GM18867 (cell line): ENCODE measurements at regions not wholly inside any gene's neighbourhood (a gene's known extent, or its start where the extent isn't known, plus 50 kb on each side); places are given as distances from the start of the nearest gene placed in this dataset.

Source experiments
- ATAC-seq: cut with Tn5 transposase; IDR thresholded peaks from one replicate; pipeline ENCODE4 v1.9.1; 2021; ENCODE audit warnings: mild to moderate bottlenecking, moderate library complexity; ENCODE audit not compliant: unreplicated experiment

DNA sequence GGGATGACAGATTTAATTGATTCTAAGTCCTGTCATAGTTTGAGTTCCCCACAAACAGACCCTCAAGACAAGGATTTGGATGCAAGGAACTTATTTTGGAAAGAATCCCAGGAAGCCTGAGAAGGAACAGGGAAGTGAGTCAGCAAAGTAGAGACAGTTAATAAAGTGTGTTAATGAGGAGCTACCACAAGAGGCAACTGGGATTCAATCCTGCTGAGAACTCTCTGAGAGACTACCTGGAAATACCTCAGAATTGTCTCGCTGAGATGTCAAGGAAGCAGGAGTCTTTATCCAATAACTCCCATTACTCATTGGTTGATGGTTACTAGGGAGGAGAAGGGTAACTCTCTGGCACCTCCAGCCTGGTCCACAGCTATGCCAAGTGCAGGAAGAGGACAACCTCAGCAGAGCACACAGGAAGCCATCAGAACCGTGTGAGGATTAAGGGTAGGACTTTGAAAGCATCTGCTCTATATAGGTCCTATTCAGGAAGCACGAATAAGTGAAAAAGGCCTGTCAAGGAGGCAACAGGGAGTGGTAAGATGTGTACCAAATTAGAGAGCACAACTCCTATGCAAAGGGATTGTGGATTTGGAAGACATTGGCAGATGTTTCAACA lies 311.1 kb upstream of the KCNH8 start:
- ATAC-seq = no peak

DNA sequence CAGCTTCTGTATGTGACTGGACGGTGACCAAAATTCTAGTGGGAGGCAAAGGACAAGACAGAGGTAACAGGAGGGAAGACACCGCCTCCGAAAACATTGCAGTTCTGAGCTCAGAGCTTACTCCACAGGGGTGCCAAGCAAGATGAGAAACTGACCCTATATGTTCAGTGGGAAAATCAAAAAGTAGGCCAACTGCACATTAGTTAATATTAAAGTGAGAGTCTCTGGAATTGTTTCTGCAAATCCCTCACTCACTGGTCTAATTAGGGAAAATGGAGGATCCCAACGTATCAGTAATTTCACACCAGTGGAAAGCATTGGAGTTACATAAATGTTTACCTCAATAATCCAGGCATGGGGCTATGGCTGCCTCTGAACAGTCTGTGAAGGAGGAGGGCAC lies 313.3 kb upstream of the KCNH8 start:
- no peak for ATAC-seq

DNA sequence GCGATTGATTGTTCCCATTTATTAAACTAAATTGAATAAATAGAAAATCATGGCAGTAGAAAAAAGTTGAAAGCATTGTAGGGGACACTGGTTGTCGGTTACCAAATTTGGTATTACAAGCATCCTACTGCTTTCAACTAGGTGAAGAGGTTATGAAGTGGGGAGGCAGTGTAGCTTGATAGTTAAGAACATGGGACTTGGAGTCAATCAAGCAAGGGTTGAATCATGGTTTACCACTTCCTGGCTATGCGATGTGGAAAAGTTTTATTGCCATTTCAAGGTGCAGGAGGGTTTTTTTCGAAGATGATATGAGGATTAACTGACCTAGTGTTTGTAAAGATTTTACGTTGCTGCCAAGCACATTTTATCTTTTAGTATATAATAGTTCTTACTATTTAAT lies 318.2 kb upstream of the KCNH8 start:
- no peak for ATAC-seq

DNA sequence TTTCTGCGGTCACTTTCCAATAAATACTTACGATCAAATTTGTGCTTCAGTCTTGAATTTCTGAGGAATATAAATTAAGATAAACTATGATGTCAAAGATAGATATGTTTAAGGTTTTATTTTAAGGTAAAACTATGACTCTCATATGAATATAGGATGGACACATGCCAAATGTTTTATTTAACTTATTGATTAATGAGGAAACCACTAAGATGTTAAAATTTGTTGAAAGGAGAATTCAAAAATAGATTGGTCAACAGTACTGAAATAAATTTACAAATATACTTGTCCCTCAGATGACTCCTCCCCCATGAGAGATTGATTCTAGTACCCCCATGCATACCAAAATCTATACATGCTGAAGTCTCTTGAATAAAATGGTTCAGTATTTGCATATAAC lies 319.7 kb upstream of the KCNH8 start:
- ATAC-seq = no peak

DNA sequence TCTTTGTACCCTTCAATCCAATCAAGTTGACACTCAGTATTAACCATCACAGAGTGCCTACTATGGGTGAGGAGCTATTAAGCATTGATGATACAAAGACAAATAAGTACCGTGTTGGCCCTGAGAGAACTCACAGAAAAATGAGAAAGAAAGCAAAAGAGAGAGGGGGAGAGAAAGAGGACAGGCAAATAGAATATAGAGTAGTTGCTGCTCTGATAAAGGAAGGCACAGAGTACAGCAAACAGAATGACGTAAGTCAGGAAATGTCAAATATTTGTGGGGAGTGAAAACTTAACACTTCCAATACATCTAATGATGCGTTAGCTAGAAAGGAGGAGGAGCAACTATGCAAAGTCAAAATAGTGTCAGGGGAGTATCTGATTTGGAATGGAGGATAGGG lies 320.6 kb upstream of the KCNH8 start:
- ATAC-seq = no peak

DNA sequence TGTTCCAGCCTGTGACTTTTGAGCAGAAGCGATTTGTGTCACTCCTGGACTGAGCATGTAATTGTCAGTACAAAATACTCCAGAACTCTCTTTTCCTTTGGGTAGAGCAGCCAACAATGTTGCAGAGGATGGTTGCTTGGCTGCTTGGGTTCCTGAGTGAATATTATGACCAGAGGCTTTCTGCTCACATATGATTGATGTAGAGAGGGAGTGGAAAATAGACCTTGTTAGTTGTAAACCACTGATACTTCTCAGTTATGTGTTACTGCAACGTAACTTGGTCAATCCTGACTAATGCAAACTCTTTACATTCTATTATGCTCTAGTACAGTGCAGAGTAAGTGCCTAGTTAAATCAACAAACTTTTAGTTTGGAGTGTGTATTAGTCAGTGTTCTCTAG lies 322.6 kb upstream of the KCNH8 start:
- ATAC-seq = no peak

DNA sequence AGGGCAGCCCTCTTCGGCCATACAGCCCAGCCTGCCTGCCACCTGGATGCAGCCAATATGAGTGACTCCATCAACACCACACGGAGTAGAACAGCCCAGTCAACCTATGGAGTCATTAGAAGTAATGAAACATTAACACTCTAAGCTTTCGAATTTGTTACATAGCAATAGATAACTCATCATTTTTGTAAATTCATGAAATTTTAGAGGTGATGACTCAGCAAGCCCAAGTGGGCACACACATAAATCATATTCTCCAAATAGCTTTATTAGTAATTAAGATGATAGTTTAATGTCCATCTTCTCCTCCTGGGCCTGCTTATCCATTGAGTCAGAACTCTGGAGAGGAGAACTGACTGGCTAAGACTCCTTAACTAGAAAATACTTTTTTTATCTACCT lies 335.0 kb upstream of the KCNH8 start:
- no peak for ATAC-seq

DNA sequence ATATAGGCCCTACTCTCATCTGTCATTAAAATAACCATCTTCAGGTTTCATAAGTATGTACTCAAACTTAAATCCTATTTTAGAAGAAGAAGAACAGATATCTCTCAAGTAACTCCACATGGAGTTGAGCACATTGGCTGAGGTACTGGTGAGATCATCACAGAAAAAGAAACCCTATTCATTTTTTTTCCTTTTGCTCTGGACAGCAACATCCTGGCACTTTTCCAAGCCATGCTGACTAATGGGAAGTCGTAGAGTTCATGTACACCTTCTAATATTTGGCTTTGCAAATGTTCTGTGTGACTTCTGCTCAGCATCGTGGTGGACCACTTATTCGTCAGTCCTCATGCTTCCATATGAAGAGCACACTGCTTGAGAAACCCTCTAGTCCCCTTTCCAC lies 336.0 kb upstream of the KCNH8 start:
- ATAC-seq = no peak

DNA sequence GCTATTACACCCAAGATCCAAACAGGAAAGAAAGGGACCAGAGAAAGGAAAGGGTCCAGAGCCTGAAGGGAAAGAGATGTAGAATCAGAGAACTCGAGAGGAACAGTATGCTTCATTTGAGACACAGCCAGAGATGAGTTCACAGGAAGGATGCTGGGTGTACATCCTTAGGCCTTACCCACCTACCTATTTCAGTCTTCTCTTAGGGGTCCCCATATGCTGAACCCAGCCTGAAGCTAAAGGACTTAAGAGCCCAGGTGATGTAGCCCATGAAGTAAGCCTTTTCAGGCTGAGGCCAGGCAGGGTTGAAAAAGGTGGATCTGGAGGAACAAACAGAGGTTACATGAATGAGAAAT lies 338.0 kb upstream of the KCNH8 start:
- ATAC-seq = no peak

DNA sequence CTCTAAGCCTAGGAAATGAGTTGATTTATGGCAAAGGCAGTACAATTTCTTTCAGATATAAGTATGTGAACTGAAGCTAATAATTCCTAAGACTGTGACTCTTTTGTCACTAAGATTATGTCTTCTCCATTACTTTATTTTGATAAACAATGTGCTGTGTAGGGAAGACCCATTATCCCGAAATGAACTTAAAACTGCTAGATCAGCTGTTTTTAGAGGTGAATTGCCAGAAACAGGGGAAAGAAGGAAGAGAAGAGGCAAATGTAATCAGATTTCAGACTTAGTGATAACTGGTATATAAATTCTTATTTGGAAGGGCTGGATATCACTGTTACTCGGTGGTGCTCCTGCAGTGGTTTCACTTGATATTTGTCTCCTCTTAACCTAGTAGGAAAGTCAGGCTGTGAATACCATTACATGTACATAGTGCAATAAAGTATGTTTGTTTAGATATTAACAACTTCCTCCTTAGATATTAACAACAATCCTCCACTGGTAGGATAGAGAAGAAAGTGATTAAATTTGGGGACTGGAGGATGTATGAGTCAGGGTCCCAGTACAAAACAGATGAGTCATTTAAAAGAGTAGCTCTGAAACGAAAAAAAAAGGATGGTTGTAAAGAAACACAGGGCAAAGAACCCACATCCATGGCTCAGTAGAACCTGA lies 338.5 kb upstream of the KCNH8 start:
- ATAC-seq = no peak

DNA sequence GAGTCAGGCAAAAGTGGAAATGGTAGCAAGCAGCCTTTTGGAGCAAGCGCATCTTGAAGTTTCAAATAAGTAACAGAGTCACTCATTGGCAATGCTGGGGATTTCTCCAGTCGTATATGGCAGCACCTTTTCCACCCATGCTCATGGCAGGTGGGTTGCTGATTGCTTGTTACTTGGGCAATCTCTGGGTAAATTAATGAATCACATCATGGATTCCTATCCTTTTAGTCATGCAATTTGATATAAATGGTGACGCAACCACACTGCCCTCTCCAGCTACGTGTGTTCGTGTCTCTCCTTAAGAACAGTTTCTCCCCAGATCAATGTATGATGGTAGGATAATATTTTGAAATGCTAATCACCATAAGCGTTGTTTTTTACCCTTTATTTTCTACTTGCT lies 339.9 kb upstream of the KCNH8 start:
- ATAC-seq = no peak

DNA sequence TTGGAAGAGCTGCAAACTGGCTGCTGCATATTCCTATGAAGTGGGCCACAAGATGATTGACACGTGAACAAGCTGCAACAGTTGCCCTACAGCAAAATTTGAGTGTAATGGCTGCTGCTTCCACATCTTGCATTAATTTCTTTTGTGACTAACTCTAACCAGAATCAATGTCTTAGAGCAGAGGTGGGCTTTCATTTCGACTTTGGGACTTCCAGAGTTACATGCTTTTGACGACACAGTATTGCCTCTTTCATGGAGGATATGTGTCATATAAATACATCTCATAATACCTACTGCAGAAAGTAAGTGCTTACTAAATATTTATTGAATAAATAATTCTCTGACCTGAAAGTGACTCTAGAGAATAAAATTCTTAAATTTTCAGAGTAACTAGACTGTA lies 340.7 kb upstream of the KCNH8 start:
- ATAC-seq = no peak

DNA sequence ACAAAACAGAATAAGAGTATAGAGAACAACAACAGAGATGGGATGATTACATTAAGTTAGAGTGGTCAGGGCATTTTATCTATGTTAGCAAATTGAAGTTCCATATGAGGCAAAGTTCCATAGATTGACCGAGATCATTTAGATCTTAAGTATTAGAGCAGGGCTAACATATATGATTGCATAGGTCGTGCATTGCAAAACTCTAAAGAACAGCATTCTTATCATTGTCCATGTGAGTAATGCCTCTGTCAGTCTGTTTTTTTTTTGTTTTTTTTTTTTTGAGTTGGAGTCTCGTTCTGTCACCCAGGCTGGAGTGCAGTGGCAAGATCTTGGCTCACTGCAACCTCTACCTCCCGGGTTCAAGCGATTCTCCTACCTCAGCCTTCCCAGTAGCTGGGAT lies 341.7 kb upstream of the KCNH8 start:
- no peak for ATAC-seq

DNA sequence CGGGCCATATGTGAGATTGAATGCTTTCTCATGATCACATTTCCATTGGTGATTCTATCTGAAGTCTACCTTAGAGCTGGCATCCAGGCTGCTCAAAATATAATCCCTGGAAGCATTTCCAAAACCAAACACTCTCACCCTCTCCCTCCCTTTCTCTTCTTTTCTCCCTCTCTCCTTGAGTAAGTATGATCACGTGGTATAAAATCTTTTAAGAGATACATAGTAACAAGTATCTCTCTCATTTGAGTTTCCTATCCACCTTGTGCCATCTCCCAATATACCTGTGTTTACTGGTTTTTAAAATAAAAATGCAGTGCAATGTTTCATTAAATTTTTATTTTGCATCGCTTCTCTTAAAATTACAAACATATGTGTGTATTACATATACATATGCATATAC lies 350.9 kb upstream of the KCNH8 start:
- no peak for ATAC-seq

DNA sequence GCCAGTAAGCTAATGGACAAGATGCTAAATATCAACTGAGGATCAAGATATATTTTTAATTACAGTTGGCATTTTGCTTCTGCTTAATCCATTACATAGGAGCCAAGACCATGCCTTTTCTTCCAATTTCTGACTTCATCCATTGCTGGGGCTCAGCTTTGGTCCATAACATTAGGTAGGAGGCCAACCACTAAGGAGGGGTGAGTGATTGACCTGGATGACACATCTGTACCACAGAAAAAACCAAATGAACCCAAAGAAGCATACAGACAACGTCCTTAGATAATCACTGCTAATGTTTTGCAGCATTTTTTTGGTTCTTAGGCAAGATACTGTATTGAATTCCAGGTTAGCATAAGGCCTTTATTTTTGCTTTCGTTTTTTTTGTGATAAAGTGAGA lies 353.2 kb upstream of the KCNH8 start:
- no peak for ATAC-seq

DNA sequence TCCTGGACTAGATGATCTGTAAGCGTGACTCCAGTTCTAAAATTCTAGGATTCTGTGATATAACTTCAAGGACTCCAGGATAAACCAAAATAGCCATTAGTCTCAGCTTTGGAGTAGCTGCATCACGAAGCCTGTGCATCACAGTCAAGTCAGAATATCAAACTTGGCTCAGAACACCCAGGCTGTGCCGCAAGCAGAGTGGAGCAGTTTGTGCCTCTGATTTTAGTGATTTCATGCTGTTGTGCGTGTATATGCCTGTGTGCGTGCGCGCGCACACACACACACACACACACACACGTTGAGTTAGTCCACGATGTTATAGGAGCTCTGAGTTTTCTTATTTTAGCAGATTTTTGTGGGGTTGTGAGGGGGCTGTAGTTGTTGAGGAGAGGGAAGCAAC lies 356.6 kb upstream of the KCNH8 start:
- no peak for ATAC-seq

DNA sequence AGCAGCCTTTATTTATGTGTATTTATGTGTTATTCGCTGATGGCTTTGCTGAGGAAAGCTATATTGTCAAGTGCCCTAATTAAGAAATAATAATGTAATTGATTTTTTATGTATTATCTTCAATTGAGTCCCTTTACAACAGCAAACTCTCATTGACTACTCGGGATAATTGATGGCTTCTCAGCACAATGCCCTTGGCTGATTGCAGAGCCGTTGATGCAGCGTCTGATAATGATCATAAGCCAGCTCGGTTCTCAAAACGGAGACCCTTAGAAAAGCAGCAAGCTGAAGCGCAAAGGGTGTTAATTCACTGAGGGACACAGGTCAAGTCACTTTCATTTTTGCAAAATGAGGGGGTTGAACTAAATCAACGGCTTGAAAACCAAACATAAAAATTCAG lies 357.1 kb upstream of the KCNH8 start:
- no peak for ATAC-seq

DNA sequence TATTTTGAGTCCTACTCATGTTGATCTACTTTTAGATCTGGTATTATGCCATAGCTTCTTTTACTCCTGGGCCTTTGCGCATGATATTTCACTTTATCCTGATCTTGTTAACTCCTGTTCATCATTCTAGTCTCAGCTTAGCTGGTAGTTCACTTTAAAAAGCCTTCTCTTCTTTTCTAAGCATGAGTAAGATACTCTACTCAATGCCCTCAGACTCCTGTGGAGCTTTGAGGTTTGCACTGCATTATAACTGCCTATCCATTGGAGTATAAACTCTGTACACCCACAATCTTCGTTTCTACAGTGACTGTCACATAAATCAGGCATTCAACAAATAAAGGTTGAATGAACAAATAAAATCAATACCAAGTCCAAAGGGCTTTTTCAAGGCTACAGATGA lies 357.9 kb upstream of the KCNH8 start:
- no peak for ATAC-seq

DNA sequence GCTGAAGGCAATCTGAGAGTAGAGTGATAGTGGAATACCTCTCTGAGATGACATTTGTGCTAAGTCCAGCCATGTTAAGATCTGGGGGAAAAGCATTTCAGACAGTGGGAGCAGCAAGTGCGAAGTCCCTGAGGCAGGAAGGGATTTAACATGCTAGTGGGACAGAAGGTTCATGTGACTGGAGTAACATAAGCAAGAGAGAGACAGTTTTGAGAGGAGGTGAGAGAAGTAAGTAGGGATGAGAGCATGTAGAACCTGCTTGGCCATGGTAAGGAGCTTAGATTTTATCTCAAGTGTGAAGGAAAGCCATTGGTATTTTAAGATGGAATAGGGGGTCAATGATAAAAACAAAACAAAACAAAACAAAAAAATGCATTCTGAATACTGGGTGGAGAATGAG lies 358.6 kb upstream of the KCNH8 start:
- ATAC-seq = no peak

DNA sequence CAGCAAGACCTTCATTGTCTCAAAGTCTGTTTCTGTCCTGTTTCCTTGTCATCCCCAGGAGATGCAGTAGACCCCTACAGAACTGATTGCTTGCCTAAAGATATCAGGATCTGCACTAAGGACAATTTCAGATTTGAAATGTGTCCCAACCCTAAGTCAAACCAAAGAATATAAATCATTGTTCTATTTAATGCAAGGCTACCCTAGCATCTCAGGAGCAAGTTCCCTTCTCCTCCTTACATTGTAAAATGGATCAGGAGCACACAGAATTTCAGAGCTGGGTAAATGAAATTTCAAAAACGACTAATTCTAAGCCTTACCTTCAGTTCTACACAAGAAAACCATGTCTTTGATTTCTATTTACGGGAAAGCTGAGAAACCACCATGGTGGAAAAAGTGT lies 360.9 kb upstream of the KCNH8 start:
- no peak for ATAC-seq

DNA sequence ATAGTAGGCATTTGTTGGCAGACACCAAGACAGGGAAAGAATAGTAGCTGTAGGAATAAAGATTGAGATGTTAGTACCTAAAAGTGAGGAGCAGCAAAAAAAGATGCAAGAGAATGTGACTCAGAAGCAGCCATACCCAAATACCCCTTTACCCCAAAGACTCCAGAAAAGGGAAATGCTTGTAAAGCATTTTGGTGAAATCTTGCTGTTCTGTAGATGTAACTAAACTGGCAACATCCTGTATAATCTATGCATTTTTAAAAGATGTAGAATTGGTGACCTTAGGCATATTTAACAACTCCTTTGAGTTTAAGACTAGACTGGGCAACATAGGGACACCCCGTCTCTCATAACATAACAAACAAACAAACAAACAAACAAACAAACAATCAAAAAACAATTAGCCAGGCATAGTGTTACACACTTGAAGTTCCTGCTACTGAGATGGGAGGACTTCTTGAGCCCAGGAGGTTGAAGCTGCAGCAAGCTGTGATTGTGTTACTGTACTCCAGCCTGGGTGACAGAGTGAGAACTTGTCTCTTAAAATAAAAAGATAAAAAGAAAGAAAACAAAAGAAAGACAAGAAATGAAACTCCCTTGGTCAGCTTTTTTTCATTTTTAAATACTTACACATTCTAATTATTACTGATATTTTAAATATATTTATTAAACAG lies 361.5 kb upstream of the KCNH8 start:
- ATAC-seq = no peak

DNA sequence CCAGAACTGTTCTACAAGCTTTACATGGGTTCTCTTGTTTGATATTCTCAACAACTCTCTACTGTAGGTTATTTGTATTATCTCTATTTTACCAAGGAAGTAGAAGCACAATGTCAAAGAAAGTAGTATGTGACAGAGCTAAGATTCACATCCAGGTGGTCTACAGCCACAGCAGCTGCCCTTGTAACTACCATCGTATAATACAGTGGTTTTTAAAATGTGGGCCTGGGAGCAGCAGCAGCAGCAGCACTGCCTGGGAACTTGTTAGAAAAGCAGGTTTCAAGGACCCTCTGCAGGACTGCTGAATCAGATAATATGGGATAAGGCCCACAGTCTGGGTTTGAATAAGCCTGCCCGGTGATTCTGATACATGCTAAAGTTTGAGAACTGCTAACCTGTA lies 357.1 kb upstream of the SATB1 start:
- ATAC-seq = no peak

DNA sequence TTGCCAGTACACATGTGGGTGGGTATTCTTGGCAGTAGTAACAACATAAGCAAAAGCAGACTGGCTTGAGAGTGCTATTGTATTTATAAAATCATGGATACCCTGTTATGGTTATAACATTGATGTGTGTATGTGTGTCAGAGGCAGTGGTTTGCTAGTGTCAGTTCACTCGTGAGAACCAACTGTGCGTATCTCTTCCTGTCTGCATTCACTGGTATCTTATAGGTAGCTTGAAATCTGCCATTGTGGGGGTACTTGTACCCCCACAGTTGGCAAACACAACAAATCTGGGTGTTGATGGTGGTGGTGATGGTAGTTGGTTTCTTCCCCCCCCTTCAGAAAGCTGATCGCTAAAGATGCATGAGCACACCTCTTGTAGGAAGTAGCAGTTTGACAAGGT lies 355.8 kb upstream of the SATB1 start:
- ATAC-seq = no peak
